PFSK-1 (cell line): ENCODE measurements at regions not wholly inside any gene's neighbourhood (a gene's known extent, or its start where the extent isn't known, plus 50 kb on each side); places are given as distances from the start of the nearest gene placed in this dataset.

Experiments
- FOXP2 ChIP-seq: optimal IDR thresholded peaks from 2 replicates; pipeline ENCODE3; 2011; ENCODE audit warnings: borderline replicate concordance, control low read depth, inconsistent platforms; ENCODE audit not compliant: insufficient read depth; ENCODE audit errors: extremely low read length, extremely low read depth
- POLR2AphosphoS5 ChIP-seq: IDR thresholded peaks from 2 replicates; pipeline ENCODE4 v1.6.1; 2012; ENCODE audit warnings: low read depth, mild to moderate bottlenecking, control low read depth, low read length, moderate library complexity
- REST ChIP-seq, 2 experiments: IDR thresholded peaks; 2 replicates each; pipeline versions ENCODE4 v1.6.1 to v1.8.0; 2011 to 2012; ENCODE audit warnings: low read depth in 2 of 2, low read length in 2 of 2, control low read depth in 1 of 2, inconsistent platforms in 1 of 2, mild to moderate bottlenecking in 1 of 2, moderate library complexity in 1 of 2; ENCODE audit not compliant: insufficient read depth in 1 of 2
- SIN3A ChIP-seq: IDR thresholded peaks from 2 replicates; pipeline ENCODE4 v1.6.1; 2012; ENCODE audit warnings: mild to moderate bottlenecking, low read length, moderate library complexity, borderline replicate concordance; ENCODE audit not compliant: insufficient read depth
- TAF1 ChIP-seq: IDR thresholded peaks from 2 replicates; pipeline ENCODE4 v1.6.1; 2012; ENCODE audit warnings: low read length, control low read depth, borderline replicate concordance; ENCODE audit not compliant: insufficient read depth

GRCh38 chr12:90773491-90773890, 181.5 kb downstream of the CCER1 start:
- TF ChIP-seq POLR2AphosphoS5, result no peak
- TF ChIP-seq SIN3A, result no peak
- no peak for TF ChIP-seq TAF1
- TF ChIP-seq FOXP2, result no peak
- TF ChIP-seq REST (IDR thresholded peaks at IDR 0.05; ENCODE audit: insufficient read depth in 1 of 2, low read depth in 2 of 2, low read length in 2 of 2), result no peak

- TF ChIP-seq SIN3A (no peak), REST (IDR thresholded peaks at IDR 0.05; ENCODE audit: insufficient read depth in 1 of 2, low read depth in 2 of 2, low read length in 2 of 2) (no peak), TAF1 (no peak), POLR2AphosphoS5 (no peak), FOXP2 (no peak)
Observed at GRCh38 chr12:90770861-90771260, 184.1 kb downstream of the CCER1 start.

DNA sequence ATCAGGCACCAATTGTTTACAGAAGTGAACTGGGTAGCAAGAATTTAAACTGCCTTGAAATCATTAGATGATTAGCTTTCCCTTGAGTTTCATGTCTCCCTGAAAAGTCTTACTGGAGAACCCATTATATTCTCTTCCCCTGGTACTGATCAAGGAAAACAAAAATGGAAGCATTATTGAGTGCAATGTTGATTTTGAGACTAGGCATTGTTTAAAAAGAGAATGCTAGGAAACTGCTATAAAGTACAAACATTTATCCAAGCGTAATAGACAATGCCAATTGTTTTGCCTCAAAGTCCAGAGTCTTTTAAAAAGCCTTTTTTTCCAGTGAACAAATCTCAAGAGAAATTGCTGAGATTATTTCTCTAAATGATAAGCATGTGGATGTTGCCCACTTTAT, 197.0 kb downstream of the CCER1 start:
- TF ChIP-seq TAF1 (no peak), REST (IDR thresholded peaks at IDR 0.05; ENCODE audit: insufficient read depth in 1 of 2, low read depth in 2 of 2, low read length in 2 of 2) (no peak), FOXP2 (no peak), SIN3A (no peak), POLR2AphosphoS5 (no peak)

GRCh38 chr12:90745211-90745610, 209.8 kb downstream of the CCER1 start:
- TF ChIP-seq FOXP2, result no peak
- TF ChIP-seq TAF1, result no peak
- TF ChIP-seq POLR2AphosphoS5, result no peak
- TF ChIP-seq REST (IDR thresholded peaks at IDR 0.05; ENCODE audit: insufficient read depth in 1 of 2, low read depth in 2 of 2, low read length in 2 of 2), result no peak
- TF ChIP-seq SIN3A, result no peak

DNA sequence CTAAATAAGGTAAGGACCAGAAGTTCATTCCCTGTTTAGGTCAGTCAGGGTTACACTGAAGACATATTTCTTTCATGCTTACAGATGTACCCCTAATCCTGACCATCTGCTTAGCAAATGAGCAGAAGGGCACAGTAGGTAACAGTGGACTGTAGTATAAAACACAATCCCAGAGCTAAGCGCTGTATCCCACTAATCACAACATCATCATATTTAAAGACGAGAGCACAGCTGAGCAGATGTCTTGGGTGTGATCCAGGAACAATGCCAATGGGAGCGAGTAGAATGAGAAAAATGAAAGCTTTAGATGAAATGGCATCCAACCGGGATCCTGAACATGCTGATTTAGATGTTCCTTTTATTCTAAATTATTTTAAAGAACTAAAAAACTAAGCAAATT, 213.4 kb downstream of the CCER1 start:
- TF ChIP-seq REST (IDR thresholded peaks at IDR 0.05; ENCODE audit: insufficient read depth in 1 of 2, low read depth in 2 of 2, low read length in 2 of 2) (no peak), POLR2AphosphoS5 (no peak), FOXP2 (no peak), SIN3A (no peak), TAF1 (no peak)
